ENCODE measurements at regions not wholly inside any gene's neighbourhood (a gene's known extent, or its start where the extent isn't known, plus 50 kb on each side); places are given as distances from the start of the nearest gene placed in this dataset.

DNA sequence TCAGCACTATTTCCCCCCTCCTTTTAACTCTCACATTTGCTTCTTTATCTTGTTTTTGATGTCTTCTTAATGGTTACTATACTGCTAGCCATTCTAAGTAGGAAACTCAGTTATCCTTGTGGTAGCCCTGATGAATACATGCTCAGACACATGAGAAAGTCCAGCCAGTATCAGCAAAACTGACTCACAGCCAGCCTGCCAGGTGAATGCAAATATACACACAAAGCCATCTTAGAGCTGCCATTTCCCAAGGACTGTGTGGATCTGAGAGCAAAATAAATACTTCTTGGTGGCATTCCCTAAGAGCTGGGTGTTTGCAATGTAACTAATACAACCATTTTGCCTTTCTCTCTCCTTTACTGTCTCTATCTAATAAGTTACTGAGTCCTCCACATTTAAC is 455.2 kb downstream of the CCER1 start:
- TF ChIP-seq CTCF (IDR thresholded peaks at IDR 0.05; ENCODE audit: borderline replicate concordance): no peak
- H3K36me3 ChIP-seq: no peaks in the 10 kb centered on the region
- intact Hi-C loops (cut with micrococcal nuclease): no loop called here

DNA sequence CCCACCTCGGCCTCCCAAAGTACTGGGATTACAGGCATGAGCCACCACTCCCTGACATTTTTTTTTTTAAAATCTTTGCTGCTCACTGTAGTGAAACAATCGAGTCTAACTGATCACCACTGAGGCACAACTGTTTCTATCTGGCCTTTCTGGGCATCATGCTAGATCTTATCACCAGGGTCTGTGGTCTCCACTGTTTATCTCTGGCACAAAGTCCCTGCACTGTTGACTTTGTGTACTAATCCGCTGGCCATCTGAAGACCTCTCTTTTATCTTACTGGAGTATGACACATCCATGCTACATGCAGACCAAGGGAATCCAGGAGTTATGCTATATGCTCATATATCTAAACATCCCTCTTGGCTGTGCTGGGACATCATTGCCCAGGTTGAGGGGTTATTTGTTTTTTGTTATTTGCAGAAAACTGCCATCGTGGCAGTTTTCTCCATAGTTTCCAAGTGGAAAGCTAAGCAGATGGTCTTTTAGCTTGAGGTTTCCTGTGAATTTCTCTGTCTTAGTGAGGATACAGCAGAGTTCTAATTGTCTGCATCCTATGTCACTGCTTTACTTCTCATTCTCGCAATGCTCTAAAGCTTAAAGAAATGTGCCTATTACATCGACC is 456.9 kb downstream of the CCER1 start:
- no peaks in the 10 kb centered on the region for H3K36me3 ChIP-seq
- intact Hi-C loops (cut with micrococcal nuclease): no loop called here
- H3K27me3 ChIP-seq (ENCODE audit: low read depth): no peaks in the 10 kb centered on the region
- no peak overlapping the region for H3K4me3 ChIP-seq
- H3K4me1 ChIP-seq: no peaks in the 10 kb centered on the region
- H3K9me3 ChIP-seq (replicated peaks): no peaks in the 10 kb centered on the region
- TF ChIP-seq CTCF (IDR thresholded peaks at IDR 0.05; ENCODE audit: borderline replicate concordance): no peak
- H3K27ac ChIP-seq (replicated peaks): no peak overlapping the region
- DNase-seq: no peak

More for the DNA sequence above, 455.2 kb downstream of the CCER1 start:
- Histone ChIP-seq H3K9me3 (replicated peaks) (no peaks in the 10 kb centered on the region), H3K4me1 (no peaks in the 10 kb centered on the region), H3K27ac (replicated peaks) (no peak overlapping the region), H3K4me3 (no peak overlapping the region), H3K27me3 (ENCODE audit: low read depth) (no peaks in the 10 kb centered on the region)
- DNase-seq: no peak

- no peak for TF ChIP-seq CTCF (IDR thresholded peaks at IDR 0.05; ENCODE audit: borderline replicate concordance)
- Histone ChIP-seq H3K27ac (replicated peaks) (no peak overlapping the region), H3K27me3 (ENCODE audit: low read depth) (no peaks in the 10 kb centered on the region), H3K9me3 (replicated peaks) (peaks cover 36% of the 10 kb centered on the region), H3K4me3 (no peak overlapping the region), H3K36me3 (no peaks in the 10 kb centered on the region), H3K4me1 (no peaks in the 10 kb centered on the region)
- intact Hi-C loops (cut with micrococcal nuclease): no loop called here
- no peak for DNase-seq
Observed at GRCh38 chr12:90490355-90490754, 464.6 kb downstream of the CCER1 start.

GRCh38 chr12:90489141-90489540 is 465.8 kb downstream of the CCER1 start:
- H3K9me3 ChIP-seq (replicated peaks): peaks cover 36% of the 10 kb centered on the region
- no peak for TF ChIP-seq CTCF (IDR thresholded peaks at IDR 0.05; ENCODE audit: borderline replicate concordance)
- H3K4me1 ChIP-seq: no peaks in the 10 kb centered on the region
- H3K27me3 ChIP-seq (ENCODE audit: low read depth): no peaks in the 10 kb centered on the region
- no peak for DNase-seq
- intact Hi-C loops (cut with micrococcal nuclease): no loop called here
- no peak overlapping the region for H3K4me3 ChIP-seq
- no peak overlapping the region for H3K27ac ChIP-seq (replicated peaks)
- H3K36me3 ChIP-seq: no peaks in the 10 kb centered on the region

- Histone ChIP-seq H3K27ac (replicated peaks) (no peak overlapping the region), H3K36me3 (no peaks in the 10 kb centered on the region), H3K4me3 (no peak overlapping the region), H3K4me1 (no peaks in the 10 kb centered on the region), H3K27me3 (ENCODE audit: low read depth) (no peaks in the 10 kb centered on the region), H3K9me3 (replicated peaks) (peaks cover 23% of the 10 kb centered on the region)
- no peak for DNase-seq
- TF ChIP-seq CTCF (IDR thresholded peaks at IDR 0.05; ENCODE audit: borderline replicate concordance): no peak
- intact Hi-C loops (cut with micrococcal nuclease): no loop called here
Observed at GRCh38 chr12:90485560-90485959, 469.4 kb downstream of the CCER1 start.

Data from left ventricle myocardium inferior (tissue), 1 donor.